Liver (tissue), 8 donors: ENCODE measurements at regions not wholly inside any gene's neighbourhood (a gene's known extent, or its start where the extent isn't known, plus 50 kb on each side); places are given as distances from the start of the nearest gene placed in this dataset.

Source experiments
- DNase-seq: peaks from one replicate; pipeline ENCODE4 v3.0.0-alpha.2; 2017; ENCODE audit warnings: low spot score
- H3K27ac ChIP-seq, 2 donors: one replicate each; pipeline ENCODE4 v1.7.0; 2013; ENCODE audit warnings: inconsistent platforms in 2 of 2, low read length in 2 of 2, control low read depth in 1 of 2, low read depth in 1 of 2, mild to moderate bottlenecking in 1 of 2
- H3K27me3 ChIP-seq, 4 donors: one replicate each; pipeline versions ENCODE4 v1.6.1 to v1.7.0; 2013; ENCODE audit warnings: low read length in 3 of 4, inconsistent platforms in 1 of 4, mild to moderate bottlenecking in 1 of 4, moderate library complexity in 1 of 4; ENCODE audit not compliant: control insufficient read depth in 4 of 4, insufficient read depth in 4 of 4
- H3K36me3 ChIP-seq, 4 donors: one replicate each; pipeline versions ENCODE4 v1.6.1 to v1.7.0; 2013; ENCODE audit warnings: low read length in 3 of 4, mild to moderate bottlenecking in 3 of 4, low read depth in 1 of 4, moderate library complexity in 1 of 4; ENCODE audit not compliant: control insufficient read depth in 4 of 4, insufficient read depth in 3 of 4
- H3K4me1 ChIP-seq, 4 donors: one replicate each; pipeline versions ENCODE4 v1.6.1 to v1.7.0; 2013; ENCODE audit warnings: low read length in 3 of 4, mild to moderate bottlenecking in 3 of 4, moderate library complexity in 1 of 4; ENCODE audit not compliant: control insufficient read depth in 4 of 4, insufficient read depth in 4 of 4
- H3K4me3 ChIP-seq, 3 donors: one replicate each; pipeline versions ENCODE4 v1.6.1 to v1.7.0; 2013; ENCODE audit warnings: low read length in 3 of 3, control low read depth in 1 of 3, low read depth in 1 of 3, mild to moderate bottlenecking in 1 of 3
- H3K9ac ChIP-seq, 2 donors: one replicate each; pipeline ENCODE4 v1.7.0; 2013; ENCODE audit warnings: low read length in 2 of 2, mild to moderate bottlenecking in 2 of 2, moderate library complexity in 2 of 2, control low read depth in 1 of 2, low read depth in 1 of 2
- H3K9me3 ChIP-seq, 4 donors: one replicate each; pipeline versions ENCODE4 v1.6.1 to v1.7.0; 2013; ENCODE audit warnings: low read length in 3 of 4; ENCODE audit not compliant: control insufficient read depth in 4 of 4
- EGR1 ChIP-seq, 2 donors: IDR thresholded peaks; 2 replicates each; pipeline ENCODE4 v1.6.1; 2016 to 2018; ENCODE audit warnings: antibody characterized with exemption in 2 of 2, low read depth in 2 of 2
- FOXA1 ChIP-seq: IDR thresholded peaks from 2 replicates; pipeline ENCODE4 v1.6.1; 2016; ENCODE audit warnings: antibody characterized with exemption
- FOXA2 ChIP-seq: IDR thresholded peaks from 2 replicates; pipeline ENCODE4 v1.6.1; 2016; ENCODE audit warnings: antibody characterized with exemption
- HNF4A ChIP-seq, 2 donors: conservative IDR thresholded peaks; 2 replicates each; pipeline ENCODE4 v1.6.1; 2016; ENCODE audit warnings: antibody characterized with exemption in 2 of 2, mild to moderate bottlenecking in 2 of 2
- HNF4G ChIP-seq: IDR thresholded peaks from 2 replicates; pipeline ENCODE4 v1.6.1; 2016; ENCODE audit warnings: antibody characterized with exemption
- MAX ChIP-seq: IDR thresholded peaks from 2 replicates; pipeline ENCODE4 v1.6.1; 2016; ENCODE audit warnings: antibody characterized with exemption
- NR2F2 ChIP-seq: IDR thresholded peaks from 2 replicates; pipeline ENCODE4 v1.6.1; 2016; ENCODE audit warnings: antibody characterized with exemption
- RAD21 ChIP-seq, 2 donors: IDR thresholded peaks; 2 replicates each; pipeline ENCODE4 v1.6.1; 2016; ENCODE audit warnings: antibody characterized with exemption in 2 of 2, mild to moderate bottlenecking in 2 of 2
- RXRA ChIP-seq, 2 donors: IDR thresholded peaks; 2 replicates each; pipeline ENCODE4 v1.6.1; 2017 to 2018; ENCODE audit warnings: antibody characterized with exemption in 2 of 2, mild to moderate bottlenecking in 1 of 2
- SP1 ChIP-seq: IDR thresholded peaks from 2 replicates; pipeline ENCODE4 v1.6.1; 2018; ENCODE audit warnings: antibody characterized with exemption, mild to moderate bottlenecking
- whole genome bisulfite sequencing: extraction: QIAGEN DNeasy Blood & Tissue Kit; methylation state at CpG from one replicate; pipeline ENCODE4 v1.1.7; 2013; 5-methylcytosine and 5-hydroxymethylcytosine counted together
- TF ChIP-seq, protein P1 (sequence below): IDR thresholded peaks from 2 replicates; pipeline ENCODE4 v1.6.1; 2016; ENCODE audit warnings: antibody characterized with exemption, mild to moderate bottlenecking
- TF ChIP-seq, protein P2 (sequence below): fragments of 150-350 bp; IDR thresholded peaks from 2 replicates; pipeline ENCODE4 v1.5.1; 2017; ENCODE audit warnings: improper control_type of control experiment, low read depth, low read length; ENCODE audit not compliant: missing input control
- TF ChIP-seq, protein P3 (sequence below): IDR thresholded peaks from 2 replicates; pipeline ENCODE4 v1.6.1; 2016; ENCODE audit warnings: antibody characterized with exemption
- donor health status: healthy.
- donor health status: healthy.
- donor health status: healthy.
- donor health status: healthy.
- donor health status: healthy.

- H3K4me3 ChIP-seq: no peak overlapping the region
- no peaks in the 10 kb centered on the region for H3K4me1 ChIP-seq
- H3K36me3 ChIP-seq: no peaks in the 10 kb centered on the region
- no peak for TF ChIP-seq RXRA (IDR thresholded peaks at IDR 0.05)
- TF ChIP-seq NR2F2: no peak
- no peak for TF ChIP-seq FOXA2
- TF ChIP-seq FOXA1: no peak
- no peak for TF ChIP-seq MAX
- TF ChIP-seq HNF4G: no peak
- TF ChIP-seq, protein P1, sequence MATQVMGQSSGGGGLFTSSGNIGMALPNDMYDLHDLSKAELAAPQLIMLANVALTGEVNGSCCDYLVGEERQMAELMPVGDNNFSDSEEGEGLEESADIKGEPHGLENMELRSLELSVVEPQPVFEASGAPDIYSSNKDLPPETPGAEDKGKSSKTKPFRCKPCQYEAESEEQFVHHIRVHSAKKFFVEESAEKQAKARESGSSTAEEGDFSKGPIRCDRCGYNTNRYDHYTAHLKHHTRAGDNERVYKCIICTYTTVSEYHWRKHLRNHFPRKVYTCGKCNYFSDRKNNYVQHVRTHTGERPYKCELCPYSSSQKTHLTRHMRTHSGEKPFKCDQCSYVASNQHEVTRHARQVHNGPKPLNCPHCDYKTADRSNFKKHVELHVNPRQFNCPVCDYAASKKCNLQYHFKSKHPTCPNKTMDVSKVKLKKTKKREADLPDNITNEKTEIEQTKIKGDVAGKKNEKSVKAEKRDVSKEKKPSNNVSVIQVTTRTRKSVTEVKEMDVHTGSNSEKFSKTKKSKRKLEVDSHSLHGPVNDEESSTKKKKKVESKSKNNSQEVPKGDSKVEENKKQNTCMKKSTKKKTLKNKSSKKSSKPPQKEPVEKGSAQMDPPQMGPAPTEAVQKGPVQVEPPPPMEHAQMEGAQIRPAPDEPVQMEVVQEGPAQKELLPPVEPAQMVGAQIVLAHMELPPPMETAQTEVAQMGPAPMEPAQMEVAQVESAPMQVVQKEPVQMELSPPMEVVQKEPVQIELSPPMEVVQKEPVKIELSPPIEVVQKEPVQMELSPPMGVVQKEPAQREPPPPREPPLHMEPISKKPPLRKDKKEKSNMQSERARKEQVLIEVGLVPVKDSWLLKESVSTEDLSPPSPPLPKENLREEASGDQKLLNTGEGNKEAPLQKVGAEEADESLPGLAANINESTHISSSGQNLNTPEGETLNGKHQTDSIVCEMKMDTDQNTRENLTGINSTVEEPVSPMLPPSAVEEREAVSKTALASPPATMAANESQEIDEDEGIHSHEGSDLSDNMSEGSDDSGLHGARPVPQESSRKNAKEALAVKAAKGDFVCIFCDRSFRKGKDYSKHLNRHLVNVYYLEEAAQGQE: no peak
- TF ChIP-seq, protein P2, sequence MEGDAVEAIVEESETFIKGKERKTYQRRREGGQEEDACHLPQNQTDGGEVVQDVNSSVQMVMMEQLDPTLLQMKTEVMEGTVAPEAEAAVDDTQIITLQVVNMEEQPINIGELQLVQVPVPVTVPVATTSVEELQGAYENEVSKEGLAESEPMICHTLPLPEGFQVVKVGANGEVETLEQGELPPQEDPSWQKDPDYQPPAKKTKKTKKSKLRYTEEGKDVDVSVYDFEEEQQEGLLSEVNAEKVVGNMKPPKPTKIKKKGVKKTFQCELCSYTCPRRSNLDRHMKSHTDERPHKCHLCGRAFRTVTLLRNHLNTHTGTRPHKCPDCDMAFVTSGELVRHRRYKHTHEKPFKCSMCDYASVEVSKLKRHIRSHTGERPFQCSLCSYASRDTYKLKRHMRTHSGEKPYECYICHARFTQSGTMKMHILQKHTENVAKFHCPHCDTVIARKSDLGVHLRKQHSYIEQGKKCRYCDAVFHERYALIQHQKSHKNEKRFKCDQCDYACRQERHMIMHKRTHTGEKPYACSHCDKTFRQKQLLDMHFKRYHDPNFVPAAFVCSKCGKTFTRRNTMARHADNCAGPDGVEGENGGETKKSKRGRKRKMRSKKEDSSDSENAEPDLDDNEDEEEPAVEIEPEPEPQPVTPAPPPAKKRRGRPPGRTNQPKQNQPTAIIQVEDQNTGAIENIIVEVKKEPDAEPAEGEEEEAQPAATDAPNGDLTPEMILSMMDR: no peak
- TF ChIP-seq EGR1 (IDR thresholded peaks at IDR 0.05; ENCODE audit: low read depth in 2 of 2): no peak
- DNase-seq: no peak
- H3K27ac ChIP-seq: no peak overlapping the region
- no peaks in the 10 kb centered on the region for H3K9me3 ChIP-seq
- no peaks in the 10 kb centered on the region for H3K27me3 ChIP-seq
- no peak overlapping the region for H3K9ac ChIP-seq
These were observed 292.8 kb upstream of the ARSJ start for GRCh38 chr4:114272226-114272625.

- no peak for DNase-seq
- Histone ChIP-seq H3K27ac (no peak overlapping the region), H3K4me3 (no peak overlapping the region), H3K36me3 (no peaks in the 10 kb centered on the region), H3K9me3 (no peaks in the 10 kb centered on the region), H3K9ac (no peak overlapping the region), H3K27me3 (no peaks in the 10 kb centered on the region), H3K4me1 (no peaks in the 10 kb centered on the region)
- no peak for TF ChIP-seq RXRA (IDR thresholded peaks at IDR 0.05)
- TF ChIP-seq, protein P3, sequence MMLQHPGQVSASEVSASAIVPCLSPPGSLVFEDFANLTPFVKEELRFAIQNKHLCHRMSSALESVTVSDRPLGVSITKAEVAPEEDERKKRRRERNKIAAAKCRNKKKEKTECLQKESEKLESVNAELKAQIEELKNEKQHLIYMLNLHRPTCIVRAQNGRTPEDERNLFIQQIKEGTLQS: no peak
- no peak for TF ChIP-seq FOXA1
- no peak for TF ChIP-seq SP1
- TF ChIP-seq HNF4A (conservative IDR thresholded peaks at IDR 0.05): no peak
- 37% methylated on average over 1 of the region's 1 CpG for WGBS
These were observed 293.8 kb upstream of the ARSJ start for GRCh38 chr4:114273238-114273637.

GRCh38 chr4:114277690-114278089 is 298.2 kb upstream of the ARSJ start:
- H3K4me1 ChIP-seq: no peaks in the 10 kb centered on the region
- no peak overlapping the region for H3K27ac ChIP-seq
- 79% methylated on average over 2 of the region's 2 CpGs for WGBS
- H3K36me3 ChIP-seq: no peaks in the 10 kb centered on the region
- no peak overlapping the region for H3K4me3 ChIP-seq
- no peaks in the 10 kb centered on the region for H3K27me3 ChIP-seq
- H3K9me3 ChIP-seq: no peaks in the 10 kb centered on the region
- no peak for DNase-seq
- no peak overlapping the region for H3K9ac ChIP-seq
- TF ChIP-seq, protein P2: no peak
- no peak for TF ChIP-seq RAD21 (IDR thresholded peaks at IDR 0.05)
- TF ChIP-seq, protein P3: no peak
- no peak for TF ChIP-seq HNF4A (conservative IDR thresholded peaks at IDR 0.05)
- TF ChIP-seq HNF4G: no peak
- TF ChIP-seq NR2F2: no peak
- TF ChIP-seq, protein P1: no peak
